Activated CD4-positive, alpha-beta memory T cell treated with anti-CD3 and anti-CD28 coated beads, Interleukin-2, amount 10 ng/mL, durations not matched to agents 7 days and 5 days (primary cell): ENCODE measurements at regions not wholly inside any gene's neighbourhood (a gene's known extent, or its start where the extent isn't known, plus 50 kb on each side); places are given as distances from the start of the nearest gene placed in this dataset.

Source experiments
- CTCF ChIA-PET: fragments of 350-600 bp; sonication (Branson Sonifier 250); formaldehyde crosslinking; loops from one replicate; lab custom pipeline; 2021; ENCODE audit warnings: antibody characterized with exemption, inconsistent platforms; lab: Charles Lee
- POLR2A ChIA-PET: fragments of 350-600 bp; sonication (Branson Sonifier 250); formaldehyde crosslinking; loops from one replicate; lab custom pipeline; 2021; ENCODE audit warnings: antibody characterized with exemption; lab: Charles Lee
- DNase-seq: peaks from one replicate; pipeline ENCODE4 v3.0.0-alpha.2; 2020
- H3K27ac Mint-ChIP-seq: one replicate; pipeline ENCODE4 v1.8.0; 2021; ENCODE audit warnings: mild to moderate bottlenecking, mixed read lengths
- H3K27me3 Mint-ChIP-seq: one replicate; pipeline ENCODE4 v1.8.0; 2021; ENCODE audit warnings: mixed read lengths
- H3K36me3 Mint-ChIP-seq: one replicate; pipeline ENCODE4 v1.8.0; 2021; ENCODE audit warnings: low read depth, mixed read lengths
- H3K4me1 Mint-ChIP-seq: one replicate; pipeline ENCODE4 v1.8.0; 2021; ENCODE audit warnings: mixed read lengths
- H3K4me3 Mint-ChIP-seq: one replicate; pipeline ENCODE4 v1.8.0; 2021; ENCODE audit warnings: mild to moderate bottlenecking, mixed read lengths
- H3K9me3 Mint-ChIP-seq: one replicate; pipeline ENCODE4 v1.8.0; 2021; ENCODE audit warnings: mixed read lengths

DNA sequence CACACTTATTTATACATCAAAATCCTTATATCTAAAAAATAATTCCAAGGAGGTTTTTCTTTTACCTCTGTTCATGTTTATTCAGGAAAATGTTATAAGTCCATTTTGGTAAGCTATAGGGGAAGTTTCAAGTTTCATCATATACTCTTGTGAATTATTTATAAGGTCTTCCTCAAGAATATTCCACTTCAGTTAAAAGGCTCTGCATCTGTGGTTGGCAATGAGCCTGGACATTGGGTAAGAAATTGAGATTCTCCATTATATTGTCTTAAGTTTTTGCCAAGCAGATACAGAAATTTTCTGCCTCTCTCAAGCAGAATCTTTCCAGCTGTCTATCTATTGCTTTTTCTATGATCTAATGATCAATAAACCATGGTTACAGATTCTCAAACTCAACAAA, 641.9 kb downstream of the NLGN4X start:
- Mint-ChIP-seq H3K9me3 (no peaks in the 10 kb centered on the region), H3K27me3 (no peaks in the 10 kb centered on the region), H3K4me1 (no peaks in the 10 kb centered on the region), H3K36me3 (no peaks in the 10 kb centered on the region), H3K27ac (no peak overlapping the region), H3K4me3 (no peak overlapping the region)
- DNase-seq = no peak
- ChIA-PET CTCF (no interaction called here), POLR2A (no interaction called here)

DNA sequence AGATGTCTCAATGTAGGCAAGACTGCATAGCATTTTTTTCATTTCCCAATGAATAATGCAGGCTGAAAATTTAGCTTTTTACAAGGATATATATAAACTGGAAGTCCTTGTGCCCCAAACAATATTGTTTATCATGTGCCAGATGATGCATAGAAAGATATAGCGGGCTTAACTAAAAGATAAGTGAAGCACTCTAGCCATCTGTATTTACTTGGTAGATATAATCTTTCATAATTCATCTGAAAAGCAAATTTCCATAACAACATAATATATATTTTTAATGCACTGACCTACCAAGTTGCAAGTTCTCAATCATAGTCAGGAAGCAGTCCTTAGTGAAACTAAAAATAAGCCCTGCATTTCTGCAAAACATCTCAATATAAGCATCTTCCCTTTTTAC, 653.3 kb downstream of the NLGN4X start:
- Mint-ChIP-seq H3K27ac (no peak overlapping the region), H3K4me1 (no peaks in the 10 kb centered on the region), H3K36me3 (no peaks in the 10 kb centered on the region), H3K4me3 (no peak overlapping the region), H3K9me3 (no peaks in the 10 kb centered on the region), H3K27me3 (no peaks in the 10 kb centered on the region)
- POLR2A ChIA-PET = no interaction called here
- CTCF ChIA-PET = no interaction called here
- no peak for DNase-seq

GRCh38 chrX:5568934-5569333, 659.7 kb downstream of the NLGN4X start:
- Mint-ChIP-seq H3K27ac (no peak overlapping the region), H3K9me3 (no peaks in the 10 kb centered on the region), H3K36me3 (no peaks in the 10 kb centered on the region), H3K4me3 (no peak overlapping the region), H3K27me3 (no peaks in the 10 kb centered on the region), H3K4me1 (no peaks in the 10 kb centered on the region)
- ChIA-PET POLR2A (no interaction called here), CTCF (no interaction called here)
- no peak for DNase-seq

DNA sequence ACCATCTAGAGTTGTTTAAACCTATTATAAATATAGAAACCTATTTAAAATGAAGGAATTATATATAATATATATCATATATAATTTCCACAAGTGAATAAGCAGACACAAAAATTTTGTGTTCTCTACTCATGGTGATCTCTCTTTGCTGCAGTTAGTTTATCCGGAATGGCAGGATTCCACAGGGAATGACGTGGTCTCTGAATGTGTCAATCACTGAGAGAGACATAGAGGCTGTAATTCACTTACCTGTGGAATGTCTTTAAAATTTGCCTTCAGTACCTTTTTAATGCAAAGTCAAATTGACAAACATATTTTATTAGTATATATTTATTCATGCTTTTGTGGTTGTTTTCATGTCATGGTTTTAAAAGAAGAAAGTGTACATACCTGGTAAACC, 669.3 kb downstream of the NLGN4X start:
- no peak overlapping the region for H3K4me3 Mint-ChIP-seq
- H3K27me3 Mint-ChIP-seq = no peaks in the 10 kb centered on the region
- peaks cover 5% of the 10 kb centered on the region for H3K9me3 Mint-ChIP-seq
- H3K36me3 Mint-ChIP-seq = no peaks in the 10 kb centered on the region
- POLR2A ChIA-PET = no interaction called here
- no peak overlapping the region for H3K27ac Mint-ChIP-seq
- CTCF ChIA-PET = no interaction called here
- DNase-seq = no peak
- H3K4me1 Mint-ChIP-seq = no peaks in the 10 kb centered on the region

DNA sequence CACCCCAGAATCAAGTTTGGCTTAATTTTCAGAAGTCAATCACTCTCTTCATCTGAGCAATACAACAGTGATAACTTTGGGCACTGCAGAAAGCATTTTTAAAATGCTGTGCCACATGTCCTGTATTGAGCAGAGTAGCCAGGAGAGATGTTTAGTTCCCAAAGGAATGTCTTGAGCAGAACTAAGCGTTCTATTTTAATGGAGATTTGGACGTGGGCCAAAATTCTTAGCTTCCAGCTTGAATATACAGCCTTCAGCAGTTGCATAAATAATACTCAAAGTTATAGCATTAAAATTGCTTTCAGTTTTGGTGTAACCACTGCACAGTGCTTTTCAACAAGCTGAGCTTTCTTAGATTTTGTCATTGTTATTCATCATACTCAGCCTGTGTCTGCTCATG, 679.2 kb downstream of the NLGN4X start:
- peaks cover 5% of the 10 kb centered on the region for H3K9me3 Mint-ChIP-seq
- no peak overlapping the region for H3K27ac Mint-ChIP-seq
- no peak for DNase-seq
- H3K4me1 Mint-ChIP-seq = no peaks in the 10 kb centered on the region
- ChIA-PET CTCF (no interaction called here), POLR2A (no interaction called here)
- no peaks in the 10 kb centered on the region for H3K36me3 Mint-ChIP-seq
- H3K27me3 Mint-ChIP-seq = no peaks in the 10 kb centered on the region
- H3K4me3 Mint-ChIP-seq = no peak overlapping the region

- ChIA-PET POLR2A (no interaction called here), CTCF (no interaction called here)
- no peak overlapping the region for H3K27ac Mint-ChIP-seq
- no peaks in the 10 kb centered on the region for H3K4me1 Mint-ChIP-seq
- no peaks in the 10 kb centered on the region for H3K27me3 Mint-ChIP-seq
- H3K36me3 Mint-ChIP-seq = no peaks in the 10 kb centered on the region
- no peak for DNase-seq
- peaks cover 7% of the 10 kb centered on the region for H3K9me3 Mint-ChIP-seq
- no peak overlapping the region for H3K4me3 Mint-ChIP-seq
Observed at GRCh38 chrX:5537098-5537497, 691.6 kb downstream of the NLGN4X start.

DNA sequence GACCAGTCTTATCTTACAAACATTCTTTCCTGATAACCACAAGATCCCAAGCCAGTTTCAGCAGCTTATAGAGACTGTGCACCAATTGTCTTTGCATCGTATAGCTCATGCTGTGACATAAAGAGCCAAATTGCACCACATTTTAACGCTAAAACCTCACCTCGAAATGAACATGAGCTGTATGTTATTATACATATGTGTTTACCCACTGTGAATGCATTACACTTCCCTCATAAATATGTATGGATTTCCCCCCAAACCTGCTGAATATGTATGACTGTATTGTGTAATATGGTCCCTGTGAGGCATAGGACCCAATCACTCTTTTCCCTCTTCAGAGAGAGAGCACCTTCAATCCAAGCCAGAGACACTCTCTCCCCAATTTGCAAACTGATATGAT, 692.4 kb downstream of the NLGN4X start:
- no peak for DNase-seq
- peaks cover 7% of the 10 kb centered on the region for H3K9me3 Mint-ChIP-seq
- no peak overlapping the region for H3K27ac Mint-ChIP-seq
- CTCF ChIA-PET = no interaction called here
- H3K27me3 Mint-ChIP-seq = no peaks in the 10 kb centered on the region
- no peaks in the 10 kb centered on the region for H3K36me3 Mint-ChIP-seq
- H3K4me3 Mint-ChIP-seq = no peak overlapping the region
- no peaks in the 10 kb centered on the region for H3K4me1 Mint-ChIP-seq
- POLR2A ChIA-PET = no interaction called here

GRCh38 chrX:5528057-5528456, 700.6 kb downstream of the NLGN4X start:
- Mint-ChIP-seq H3K36me3 (no peaks in the 10 kb centered on the region), H3K9me3 (peaks cover 2% of the 10 kb centered on the region), H3K27me3 (no peaks in the 10 kb centered on the region), H3K27ac (no peak overlapping the region), H3K4me1 (no peaks in the 10 kb centered on the region), H3K4me3 (no peak overlapping the region)
- CTCF ChIA-PET = no interaction called here
- POLR2A ChIA-PET = no interaction called here
- DNase-seq = no peak

- H3K4me1 Mint-ChIP-seq = no peaks in the 10 kb centered on the region
- POLR2A ChIA-PET = no interaction called here
- H3K36me3 Mint-ChIP-seq = no peaks in the 10 kb centered on the region
- no peak overlapping the region for H3K4me3 Mint-ChIP-seq
- peaks cover 2% of the 10 kb centered on the region for H3K9me3 Mint-ChIP-seq
- DNase-seq = no peak
- H3K27me3 Mint-ChIP-seq = no peaks in the 10 kb centered on the region
- no peak overlapping the region for H3K27ac Mint-ChIP-seq
- CTCF ChIA-PET = no interaction called here
Observed at GRCh38 chrX:5526191-5526590, 702.5 kb downstream of the NLGN4X start.

DNA sequence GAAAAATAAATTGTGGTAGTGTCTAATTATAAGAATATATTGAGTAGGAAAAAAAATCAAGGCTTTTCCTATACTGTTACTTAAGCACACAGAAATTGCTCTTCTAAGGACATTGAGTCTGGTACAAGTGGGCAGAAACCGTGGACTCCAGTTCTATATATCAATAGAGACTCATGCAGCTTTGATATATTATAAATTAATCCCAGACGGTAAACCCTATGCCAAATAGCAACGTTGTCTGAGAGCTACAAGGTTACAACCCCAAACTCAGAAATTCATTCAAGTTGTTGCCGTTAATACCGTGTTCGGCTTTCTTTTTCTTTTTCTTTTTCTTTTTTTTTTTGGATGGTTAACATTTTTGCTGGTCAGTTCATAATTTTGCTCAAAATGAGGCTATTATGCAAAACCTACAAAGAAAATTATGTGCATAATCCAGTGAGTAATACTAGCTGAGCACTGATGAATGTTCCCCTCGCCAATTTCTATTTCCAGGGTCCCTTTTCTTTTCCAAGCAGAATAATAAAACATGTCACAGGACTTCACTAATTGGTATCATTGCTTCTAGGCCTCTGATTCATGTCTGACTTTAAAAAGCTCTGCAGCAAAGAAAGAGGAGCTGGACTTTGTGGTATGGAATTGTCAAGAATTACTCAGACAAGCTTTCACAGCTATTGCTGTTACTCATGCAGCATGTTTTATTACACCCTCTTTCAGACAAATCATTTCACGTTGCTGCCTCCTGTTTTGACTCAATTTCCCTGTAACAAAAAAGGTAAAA, 737.7 kb downstream of the NLGN4X start:
- Mint-ChIP-seq H3K9me3 (peaks cover 8% of the 10 kb centered on the region), H3K27me3 (no peaks in the 10 kb centered on the region), H3K4me1 (no peaks in the 10 kb centered on the region), H3K27ac (no peak overlapping the region), H3K4me3 (no peak overlapping the region), H3K36me3 (no peaks in the 10 kb centered on the region)
- CTCF ChIA-PET = no interaction called here
- POLR2A ChIA-PET = no interaction called here
- DNase-seq = no peak

- no peaks in the 10 kb centered on the region for H3K27me3 Mint-ChIP-seq
- peaks cover 5% of the 10 kb centered on the region for H3K9me3 Mint-ChIP-seq
- no peak for DNase-seq
- POLR2A ChIA-PET = no interaction called here
- CTCF ChIA-PET = no interaction called here
- no peaks in the 10 kb centered on the region for H3K4me1 Mint-ChIP-seq
- H3K27ac Mint-ChIP-seq = no peak overlapping the region
- H3K4me3 Mint-ChIP-seq = no peak overlapping the region
- H3K36me3 Mint-ChIP-seq = no peaks in the 10 kb centered on the region
Observed at GRCh38 chrX:5474282-5474681, 754.4 kb downstream of the NLGN4X start.

- Mint-ChIP-seq H3K36me3 (no peaks in the 10 kb centered on the region), H3K27ac (no peak overlapping the region), H3K9me3 (no peaks in the 10 kb centered on the region), H3K4me1 (no peaks in the 10 kb centered on the region), H3K4me3 (no peak overlapping the region), H3K27me3 (no peaks in the 10 kb centered on the region)
- ChIA-PET CTCF (no interaction called here), POLR2A (no interaction called here)
- no peak for DNase-seq
Observed at GRCh38 chrX:5458300-5458842, 770.3 kb downstream of the NLGN4X start.

- no peak for DNase-seq
- ChIA-PET CTCF (no interaction called here), POLR2A (no interaction called here)
- H3K27ac Mint-ChIP-seq = no peak overlapping the region
- no peaks in the 10 kb centered on the region for H3K27me3 Mint-ChIP-seq
- no peaks in the 10 kb centered on the region for H3K4me1 Mint-ChIP-seq
- no peaks in the 10 kb centered on the region for H3K36me3 Mint-ChIP-seq
- no peaks in the 10 kb centered on the region for H3K9me3 Mint-ChIP-seq
- H3K4me3 Mint-ChIP-seq = no peak overlapping the region
Observed at GRCh38 chrX:5449323-5449722, 779.3 kb downstream of the NLGN4X start.

DNA sequence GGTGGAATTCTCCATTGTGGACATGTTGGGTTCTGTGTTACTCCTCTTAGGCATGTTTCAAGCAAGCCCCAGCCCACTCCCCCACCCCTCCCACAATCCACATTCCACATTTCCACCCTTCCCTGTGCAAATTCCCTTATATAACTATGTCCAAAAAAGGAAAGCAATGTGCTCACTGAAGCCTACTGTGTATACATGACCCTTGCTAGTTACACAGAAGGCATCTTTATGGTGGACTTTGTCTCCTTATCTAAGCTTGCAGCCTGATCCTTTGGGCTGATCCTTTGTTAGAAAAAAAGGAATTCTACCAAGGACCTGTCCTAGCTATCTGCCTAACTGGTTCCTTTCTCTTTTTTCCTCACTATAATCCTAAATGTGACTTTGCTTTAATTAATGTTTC, 796.8 kb downstream of the NLGN4X start:
- ChIA-PET POLR2A (no interaction called here), CTCF (no interaction called here)
- H3K9me3 Mint-ChIP-seq = peaks cover 3% of the 10 kb centered on the region
- no peak overlapping the region for H3K4me3 Mint-ChIP-seq
- no peak for DNase-seq
- H3K36me3 Mint-ChIP-seq = no peaks in the 10 kb centered on the region
- no peaks in the 10 kb centered on the region for H3K4me1 Mint-ChIP-seq
- H3K27ac Mint-ChIP-seq = no peak overlapping the region
- H3K27me3 Mint-ChIP-seq = no peaks in the 10 kb centered on the region
